Mucosa of rectum (tissue), 2 donors: ENCODE measurements at regions not wholly inside any gene's neighbourhood (a gene's known extent, or its start where the extent isn't known, plus 50 kb on each side); places are given as distances from the start of the nearest gene placed in this dataset.
A peak's percentile ranks its signal among the peaks of the same experiment; 100 is the strongest.
"Not testable (repeated sequence)": the region's sequence is repeated elsewhere in the genome, so short reads cannot be mapped to it uniquely, and the experiment has no call there.

Experiments
- H3K27ac ChIP-seq, 2 donors: one replicate each; pipeline ENCODE4 v1.7.0; 2013; ENCODE audit warnings: inconsistent platforms in 2 of 2, low read depth in 2 of 2, low read length in 2 of 2
- H3K27me3 ChIP-seq, 2 donors: one replicate each; pipeline ENCODE4 v1.7.0; 2013; ENCODE audit warnings: low read length in 2 of 2; ENCODE audit not compliant: control insufficient read depth in 2 of 2, insufficient read depth in 2 of 2
- H3K36me3 ChIP-seq, 2 donors: one replicate each; pipeline ENCODE4 v1.7.0; 2013; ENCODE audit warnings: low read length in 2 of 2; ENCODE audit not compliant: control insufficient read depth in 2 of 2, insufficient read depth in 2 of 2
- H3K4me1 ChIP-seq, 2 donors: one replicate each; pipeline ENCODE4 v1.7.0; 2013; ENCODE audit warnings: low read length in 2 of 2, mild to moderate bottlenecking in 1 of 2; ENCODE audit not compliant: control insufficient read depth in 2 of 2, insufficient read depth in 2 of 2
- H3K4me3 ChIP-seq, 2 donors: one replicate each; pipeline ENCODE4 v1.7.0; 2013; ENCODE audit warnings: low read length in 2 of 2
- H3K9ac ChIP-seq, 2 donors: one replicate each; pipeline ENCODE4 v1.7.0; 2013; ENCODE audit warnings: low read length in 2 of 2, low read depth in 1 of 2, mild to moderate bottlenecking in 1 of 2
- H3K9me3 ChIP-seq, 2 donors: one replicate each; pipeline ENCODE4 v1.7.0; 2013; ENCODE audit warnings: low read length in 2 of 2; ENCODE audit not compliant: control insufficient read depth in 2 of 2
- donor health status: healthy.
- donor health status: Normal muscosa, but diverticular disease.

- no peak overlapping the region for H3K9ac ChIP-seq
- H3K27ac ChIP-seq: no peak overlapping the region
- H3K9me3 ChIP-seq: no peaks in the 10 kb centered on the region
- no peaks in the 10 kb centered on the region for H3K36me3 ChIP-seq
- H3K4me3 ChIP-seq: no peak overlapping the region
- H3K4me1 ChIP-seq: no peaks in the 10 kb centered on the region
- no peaks in the 10 kb centered on the region for H3K27me3 ChIP-seq
Measured at GRCh38 chr5:57063773-57064172, 110.1 kb upstream of the GPBP1 start.

GRCh38 chr5:57066924-57067596 lies 106.8 kb upstream of the GPBP1 start:
- Histone ChIP-seq H3K4me3 (no peak overlapping the region), H3K4me1 (no peaks in the 10 kb centered on the region)

GRCh38 chr5:57067597-57067924 lies 106.3 kb upstream of the GPBP1 start:
- H3K27me3 ChIP-seq: no peaks in the 10 kb centered on the region
- H3K36me3 ChIP-seq: no peaks in the 10 kb centered on the region
- H3K9ac ChIP-seq: no peak overlapping the region
- no peak overlapping the region for H3K27ac ChIP-seq
- H3K9me3 ChIP-seq: peaks cover 0 to 4% of the 10 kb centered on the region in 2 donors
- no peaks in the 10 kb centered on the region for H3K4me1 ChIP-seq
- H3K4me3 ChIP-seq: no peak overlapping the region

More at GRCh38 chr5:57066924-57067596, 106.8 kb upstream of the GPBP1 start:
- Histone ChIP-seq H3K27ac (no peak overlapping the region), H3K9me3 (peaks cover 0 to 4% of the 10 kb centered on the region in 2 donors), H3K9ac (no peak overlapping the region), H3K36me3 (no peaks in the 10 kb centered on the region), H3K27me3 (no peaks in the 10 kb centered on the region)

- Histone ChIP-seq H3K9me3 (peaks cover 0 to 4% of the 10 kb centered on the region in 2 donors), H3K27ac (no peak overlapping the region), H3K4me3 (no peak overlapping the region), H3K4me1 (no peaks in the 10 kb centered on the region), H3K36me3 (no peaks in the 10 kb centered on the region), H3K9ac (no peak overlapping the region), H3K27me3 (no peaks in the 10 kb centered on the region)
Measured at GRCh38 chr5:57069115-57069835, 104.6 kb upstream of the GPBP1 start.

- Histone ChIP-seq H3K4me1 (no peaks in the 10 kb centered on the region), H3K36me3 (no peaks in the 10 kb centered on the region), H3K27ac (no peak overlapping the region), H3K27me3 (no peaks in the 10 kb centered on the region), H3K9me3 (peaks cover 0 to 4% of the 10 kb centered on the region in 2 donors), H3K4me3 (no peak overlapping the region), H3K9ac (no peak overlapping the region)
Measured at GRCh38 chr5:57072218-57072892, 101.5 kb upstream of the GPBP1 start.

- H3K9ac ChIP-seq: no peak overlapping the region
- no peaks in the 10 kb centered on the region for H3K27me3 ChIP-seq
- H3K4me3 ChIP-seq: no peak overlapping the region
- peaks cover 0 to 4% of the 10 kb centered on the region in 2 donors for H3K4me1 ChIP-seq
- H3K36me3 ChIP-seq: no peaks in the 10 kb centered on the region
- H3K9me3 ChIP-seq: no peaks in the 10 kb centered on the region
- peak overlapping the region; percentile 2 to 43 for H3K27ac ChIP-seq
Measured at GRCh38 chr5:57082441-57083067, 91.3 kb upstream of the GPBP1 start.

GRCh38 chr5:57085306-57086081 lies 88.4 kb upstream of the GPBP1 start:
- H3K27ac ChIP-seq: no peak overlapping the region
- peaks cover 0 to 4% of the 10 kb centered on the region in 2 donors for H3K4me1 ChIP-seq
- H3K4me3 ChIP-seq: no peak overlapping the region
- H3K27me3 ChIP-seq: no peaks in the 10 kb centered on the region
- H3K9me3 ChIP-seq: no peaks in the 10 kb centered on the region
- H3K36me3 ChIP-seq: no peaks in the 10 kb centered on the region
- H3K9ac ChIP-seq: no peak overlapping the region

GRCh38 chr5:57087947-57088346 lies 85.9 kb upstream of the GPBP1 start:
- not testable (repeated sequence) for H3K9me3 ChIP-seq, H3K4me3 ChIP-seq, H3K27me3 ChIP-seq, H3K27ac ChIP-seq, H3K4me1 ChIP-seq, H3K36me3 ChIP-seq, H3K9ac ChIP-seq

- Histone ChIP-seq H3K27ac (peak overlapping the region; percentile 76 to 81), H3K9me3 (peaks cover 5 to 7% of the 10 kb centered on the region in 2 donors)
Measured at GRCh38 chr5:57094753-57095683, 78.8 kb upstream of the GPBP1 start.

More at GRCh38 chr5:57094753-57095683, 78.8 kb upstream of the GPBP1 start:
- no peaks in the 10 kb centered on the region for H3K36me3 ChIP-seq
- H3K27me3 ChIP-seq: no peaks in the 10 kb centered on the region
- peak overlapping the region; percentile 14 to 33 for H3K9ac ChIP-seq
- no peak overlapping the region for H3K4me3 ChIP-seq
- H3K4me1 ChIP-seq: peaks cover 7 to 15% of the 10 kb centered on the region in 2 donors
